HG03558 (cell line): ENCODE measurements at regions not wholly inside any gene's neighbourhood (a gene's known extent, or its start where the extent isn't known, plus 50 kb on each side); places are given as distances from the start of the nearest gene placed in this dataset.
"Not testable (repeated sequence)": the region's sequence is repeated elsewhere in the genome, so short reads cannot be mapped to it uniquely, and the experiment has no call there.

ENCODE experiments used
- ATAC-seq: cut with Tn5 transposase; IDR thresholded peaks from one replicate; pipeline ENCODE4 v1.9.1; 2021; ENCODE audit warnings: moderate number of reproducible peaks; ENCODE audit not compliant: unreplicated experiment; ENCODE audit errors: extremely low read depth

GRCh38 chr12:43255522-43256111, 296.4 kb downstream of the ADAMTS20 start:
- no peak for ATAC-seq

- no peak for ATAC-seq
Observed at GRCh38 chr12:43252585-43252984, 299.4 kb downstream of the ADAMTS20 start.

GRCh38 chr12:43245947-43246346, 306.1 kb downstream of the ADAMTS20 start:
- ATAC-seq, result no peak

- no peak for ATAC-seq
Observed at GRCh38 chr12:43241986-43242385, 310.0 kb downstream of the ADAMTS20 start.

- ATAC-seq, result no peak
Observed at GRCh38 chr12:43238281-43238680, 313.7 kb downstream of the ADAMTS20 start.

GRCh38 chr12:43237238-43237879, 314.6 kb downstream of the ADAMTS20 start:
- ATAC-seq, result no peak

- ATAC-seq, result no peak
Observed at GRCh38 chr12:43235721-43236120, 316.3 kb downstream of the ADAMTS20 start.

DNA sequence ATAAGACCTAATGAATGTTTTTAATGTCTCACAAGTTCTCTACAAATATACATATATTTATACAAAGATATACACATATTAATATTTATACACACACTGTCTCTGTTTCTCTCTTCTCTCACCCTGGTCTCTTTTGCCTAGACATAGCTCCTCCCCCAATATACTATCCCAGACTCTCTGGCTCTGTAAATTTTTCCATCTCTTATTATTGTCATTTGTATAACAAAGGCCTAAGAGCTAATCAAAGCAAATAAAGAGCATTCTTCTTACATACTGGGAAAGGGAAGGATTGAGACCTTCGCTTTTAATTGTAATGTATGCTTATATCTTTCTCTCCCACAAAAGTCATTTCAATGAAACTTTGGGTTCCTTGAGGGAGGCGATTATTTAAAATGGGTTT, 318.1 kb downstream of the ADAMTS20 start:
- ATAC-seq, result no peak

DNA sequence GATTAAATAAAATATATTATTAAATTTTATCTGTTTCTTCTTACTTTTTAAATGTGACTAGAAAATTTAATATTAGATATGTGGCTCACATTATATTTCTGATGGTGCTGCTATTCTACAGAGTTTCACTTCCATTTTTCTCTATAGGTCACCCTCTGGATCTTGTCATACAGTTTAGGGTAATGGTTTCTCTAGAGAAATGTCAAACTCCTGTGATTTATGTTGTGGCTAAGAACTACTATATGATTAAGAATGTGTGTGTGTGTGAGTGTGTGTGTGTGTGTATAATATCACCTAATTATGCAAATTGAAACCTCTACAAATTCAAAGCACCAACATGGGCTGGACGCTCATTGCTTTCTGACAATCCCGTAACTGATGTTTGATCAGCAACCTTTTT, 325.9 kb downstream of the ADAMTS20 start:
- no peak for ATAC-seq

DNA sequence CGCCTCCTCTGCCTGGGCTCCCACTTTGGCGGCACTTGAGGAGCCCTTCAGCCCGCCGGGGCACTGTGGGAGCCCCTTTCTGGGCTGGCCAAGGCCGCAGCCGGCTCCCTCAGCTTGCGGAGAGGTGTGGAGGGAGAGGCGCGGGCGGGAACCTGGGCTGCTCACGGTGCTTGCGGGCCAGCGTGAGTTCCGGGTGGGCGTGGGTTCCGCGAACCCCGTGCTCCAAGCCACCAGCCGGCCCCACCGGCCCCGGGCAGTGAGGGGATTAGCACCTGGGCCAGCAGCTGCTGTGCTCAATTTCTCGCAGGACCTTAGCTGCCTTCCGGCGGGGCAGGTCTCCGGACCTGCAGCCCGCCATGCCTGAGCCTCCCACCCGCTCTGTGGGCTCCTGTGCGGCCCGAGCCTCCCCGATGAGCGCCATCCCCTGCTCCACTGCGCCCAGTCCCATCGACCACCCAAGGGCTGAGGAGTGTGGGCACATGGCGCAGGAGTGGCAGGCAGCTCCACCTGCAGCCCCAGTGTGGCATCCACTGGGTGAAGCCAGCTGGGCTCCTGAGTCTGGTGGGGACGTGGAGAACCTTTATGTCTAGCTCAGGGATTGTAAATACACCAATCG, 327.7 kb downstream of the ADAMTS20 start:
- ATAC-seq, result not testable (repeated sequence)

DNA sequence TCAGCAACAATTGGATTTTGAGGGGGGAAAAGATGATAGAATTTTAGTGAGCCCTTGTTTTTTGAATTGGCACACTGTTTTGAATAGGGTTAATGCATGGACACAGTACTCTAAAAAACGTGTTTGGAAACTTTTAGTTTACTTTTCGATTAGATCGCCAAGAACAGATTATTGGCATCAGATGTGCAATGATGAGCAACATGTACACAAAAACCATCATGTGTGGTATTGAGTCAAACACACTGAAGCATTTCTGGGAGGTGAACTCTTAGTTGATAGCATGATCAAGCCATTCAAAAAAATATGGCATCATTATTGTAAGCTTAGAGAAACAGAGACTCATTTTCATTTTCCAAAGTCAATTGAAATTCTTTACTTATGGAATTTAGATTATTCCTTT, 329.2 kb downstream of the ADAMTS20 start:
- ATAC-seq, result no peak

DNA sequence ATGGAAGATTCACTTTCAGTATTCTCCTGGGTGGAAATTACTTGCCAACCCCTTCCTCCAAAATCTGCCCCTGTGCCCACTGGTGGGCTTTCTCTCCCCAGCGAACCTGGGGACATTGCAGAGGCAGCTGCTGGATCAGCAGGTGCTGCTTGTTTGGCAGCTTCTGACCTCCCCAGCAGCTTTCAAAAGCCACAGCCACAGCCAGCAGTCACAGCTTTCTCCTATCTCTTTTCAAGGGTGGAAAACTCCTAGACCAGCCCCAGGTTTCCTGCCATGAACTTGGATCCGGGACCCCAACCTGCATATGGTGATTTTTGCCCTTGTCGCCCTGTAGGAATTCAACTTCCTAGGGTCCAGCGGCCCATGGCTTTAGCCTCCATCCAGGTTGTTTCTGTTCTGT, 330.8 kb downstream of the ADAMTS20 start:
- no peak for ATAC-seq

DNA sequence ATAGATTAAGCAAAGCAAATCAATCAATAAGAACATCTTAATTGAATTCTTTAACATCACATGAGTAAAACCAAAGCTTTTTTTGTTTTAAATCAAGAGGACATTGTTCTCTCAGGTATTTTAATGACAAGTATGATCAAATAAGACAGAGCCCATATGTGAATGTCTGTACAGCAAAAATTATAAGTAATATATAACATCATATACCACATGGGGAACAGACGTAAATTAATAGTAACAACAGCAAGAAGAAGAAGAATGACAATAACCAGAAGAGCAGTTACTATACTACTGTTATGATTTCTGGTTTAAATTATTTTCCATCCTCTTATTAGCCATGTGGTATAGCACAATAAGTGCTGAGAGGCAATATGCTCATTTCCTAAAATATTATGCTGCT, 335.5 kb downstream of the ADAMTS20 start:
- no peak for ATAC-seq

- no peak for ATAC-seq
Observed at GRCh38 chr12:43214166-43214565, 337.8 kb downstream of the ADAMTS20 start.

DNA sequence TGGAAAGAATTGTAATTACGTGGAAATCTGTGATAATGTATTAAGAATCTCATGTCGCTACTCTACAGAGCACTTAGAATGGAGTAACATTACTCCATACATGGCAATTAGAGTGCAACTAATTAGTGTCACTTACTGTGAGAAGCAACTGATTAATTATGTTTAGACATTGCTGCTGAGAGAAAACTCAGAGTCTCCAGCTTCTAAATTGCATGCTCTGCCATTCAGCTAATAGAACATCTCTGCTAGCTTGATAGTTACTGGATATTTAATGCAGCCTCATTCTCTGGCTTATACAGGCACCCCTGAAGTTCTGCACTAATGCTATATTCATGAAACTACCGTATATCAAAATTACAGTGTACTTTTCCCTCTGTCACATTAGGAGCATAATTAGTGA, 338.4 kb downstream of the ADAMTS20 start:
- no peak for ATAC-seq

GRCh38 chr12:43210485-43211192, 341.4 kb downstream of the ADAMTS20 start:
- peak; percentile 89 for ATAC-seq

DNA sequence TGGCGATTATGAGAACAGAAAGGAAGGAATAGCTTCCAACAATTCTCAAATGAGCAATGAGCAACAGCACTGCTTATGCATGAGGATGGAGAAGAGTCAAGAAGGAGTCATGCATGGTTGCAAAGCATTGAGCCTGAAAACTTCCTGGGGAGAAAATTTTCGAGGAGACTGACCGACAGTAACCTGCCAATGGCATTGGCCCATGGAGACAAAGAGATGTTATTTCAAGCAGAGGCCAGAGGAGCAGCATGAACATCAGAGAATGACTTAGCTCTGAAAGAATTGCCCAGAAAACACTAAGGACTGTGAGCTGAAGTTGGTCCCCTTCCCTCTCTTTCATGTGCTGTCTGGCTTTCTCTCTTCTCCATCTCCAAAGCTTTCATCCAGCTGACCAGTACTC, 343.4 kb downstream of the ADAMTS20 start:
- no peak for ATAC-seq

- ATAC-seq, result no peak
Observed at GRCh38 chr12:43208221-43208620, 343.8 kb downstream of the ADAMTS20 start.

DNA sequence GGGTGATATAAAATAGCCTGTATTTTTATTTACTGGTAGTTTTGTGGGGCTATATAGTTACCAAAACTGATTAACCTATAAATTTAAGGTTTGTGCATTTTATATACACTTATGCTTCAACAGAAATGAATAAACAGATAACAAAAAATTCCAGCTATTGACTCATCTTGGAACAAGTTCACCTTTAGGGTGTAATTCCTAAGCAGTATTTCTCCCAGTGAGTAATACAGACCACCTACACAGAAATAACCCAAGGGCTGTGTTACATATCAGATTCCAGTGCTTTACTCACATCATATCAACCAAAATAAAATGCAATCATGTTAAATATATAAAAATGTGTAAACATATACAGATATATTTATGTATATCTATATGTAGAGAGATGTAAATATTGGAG, 345.6 kb downstream of the ADAMTS20 start:
- ATAC-seq, result no peak

- no peak for ATAC-seq
Observed at GRCh38 chr12:43198608-43199007, 353.4 kb downstream of the ADAMTS20 start.

DNA sequence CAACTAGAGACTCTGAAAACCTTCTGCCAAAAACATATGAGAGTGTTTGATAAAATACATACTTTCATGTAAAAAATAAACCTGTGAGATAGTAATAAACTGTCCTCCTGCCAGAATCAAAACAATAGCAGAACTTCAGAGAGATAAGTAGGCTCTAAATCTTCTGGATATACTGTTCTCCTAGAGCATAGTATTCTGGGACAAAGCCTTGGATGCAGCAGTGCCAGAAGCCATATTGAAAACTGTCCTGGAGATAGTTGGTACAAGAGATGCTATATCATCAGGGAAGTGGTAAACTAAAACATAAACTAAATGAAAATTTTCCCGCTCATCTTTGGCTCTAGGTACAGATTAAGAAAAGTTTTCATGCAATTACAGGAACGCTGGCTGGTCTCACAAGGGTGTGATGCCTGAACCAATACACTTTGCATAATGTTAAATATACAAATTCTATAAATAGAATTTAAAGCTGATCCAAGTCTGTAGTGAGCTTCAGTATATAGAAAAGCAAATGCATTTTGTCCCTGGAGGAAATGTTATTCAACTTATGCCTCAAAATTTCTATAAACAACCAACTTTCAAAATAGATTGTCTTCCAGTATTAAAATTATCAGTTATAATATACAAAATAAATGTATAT, 355.6 kb downstream of the ADAMTS20 start:
- no peak for ATAC-seq
